ENCODE measurements at regions not wholly inside any gene's neighbourhood (a gene's known extent, or its start where the extent isn't known, plus 50 kb on each side); places are given as distances from the start of the nearest gene placed in this dataset.

DNA sequence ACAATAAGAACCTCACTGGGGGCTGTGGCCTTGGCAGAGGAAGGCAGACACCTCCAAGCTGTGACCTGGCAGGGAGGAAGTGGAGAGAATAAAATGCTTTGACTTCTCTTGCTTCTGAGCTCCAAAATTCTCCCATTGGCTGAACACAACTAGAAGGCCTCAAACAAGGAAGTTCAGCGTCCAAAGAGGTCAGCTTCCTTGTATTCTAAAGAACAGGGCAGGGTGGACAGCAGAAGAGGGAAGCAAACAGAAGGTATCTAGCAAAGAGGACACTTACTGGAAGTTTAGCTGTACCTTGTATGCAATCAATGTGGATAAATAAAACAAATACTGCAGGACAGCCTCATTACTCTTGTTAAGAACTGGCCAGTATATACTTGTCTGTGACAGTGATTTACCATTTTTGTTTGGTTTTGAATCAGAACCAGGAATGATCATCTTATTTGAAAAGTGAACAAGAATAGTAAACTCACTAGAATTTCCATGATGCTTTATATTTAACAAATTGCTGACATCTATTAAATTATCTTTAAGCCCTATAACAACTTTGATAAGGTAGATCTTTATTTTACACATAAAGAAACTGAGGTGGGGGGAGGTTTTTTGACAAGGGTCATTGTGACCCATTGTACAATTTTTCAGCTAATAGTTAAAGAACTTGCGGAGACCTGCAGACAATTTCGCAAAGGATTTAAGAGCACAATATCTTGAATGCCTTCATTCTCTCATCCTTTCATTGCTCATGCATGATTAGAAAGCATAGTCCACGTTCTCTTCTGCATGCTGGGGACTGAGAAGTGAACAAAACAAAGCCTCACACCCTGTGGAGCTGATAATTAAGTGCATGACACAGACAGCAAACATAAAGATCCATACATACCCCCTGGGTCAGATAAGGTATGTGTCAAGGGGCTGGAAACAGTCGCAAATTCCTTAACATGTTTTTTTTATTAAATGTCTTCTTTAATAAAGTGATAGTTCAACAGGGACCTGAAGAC lies 1448.0 kb downstream of the AACS start:
- Mint-ChIP-seq H3K9me3 (ENCODE audit: low read depth) (peaks cover 3% of the 10 kb centered on the region), H3K27me3 (peaks cover 4% of the 10 kb centered on the region), H3K36me3 (ENCODE audit: insufficient read depth) (no peaks in the 10 kb centered on the region), H3K27ac (no peak overlapping the region), H3K4me3 (ENCODE audit: low read depth) (no peak overlapping the region), H3K4me1 (ENCODE audit: low read depth) (peaks cover 16% of the 10 kb centered on the region)
- TF ChIP-seq, protein P1, sequence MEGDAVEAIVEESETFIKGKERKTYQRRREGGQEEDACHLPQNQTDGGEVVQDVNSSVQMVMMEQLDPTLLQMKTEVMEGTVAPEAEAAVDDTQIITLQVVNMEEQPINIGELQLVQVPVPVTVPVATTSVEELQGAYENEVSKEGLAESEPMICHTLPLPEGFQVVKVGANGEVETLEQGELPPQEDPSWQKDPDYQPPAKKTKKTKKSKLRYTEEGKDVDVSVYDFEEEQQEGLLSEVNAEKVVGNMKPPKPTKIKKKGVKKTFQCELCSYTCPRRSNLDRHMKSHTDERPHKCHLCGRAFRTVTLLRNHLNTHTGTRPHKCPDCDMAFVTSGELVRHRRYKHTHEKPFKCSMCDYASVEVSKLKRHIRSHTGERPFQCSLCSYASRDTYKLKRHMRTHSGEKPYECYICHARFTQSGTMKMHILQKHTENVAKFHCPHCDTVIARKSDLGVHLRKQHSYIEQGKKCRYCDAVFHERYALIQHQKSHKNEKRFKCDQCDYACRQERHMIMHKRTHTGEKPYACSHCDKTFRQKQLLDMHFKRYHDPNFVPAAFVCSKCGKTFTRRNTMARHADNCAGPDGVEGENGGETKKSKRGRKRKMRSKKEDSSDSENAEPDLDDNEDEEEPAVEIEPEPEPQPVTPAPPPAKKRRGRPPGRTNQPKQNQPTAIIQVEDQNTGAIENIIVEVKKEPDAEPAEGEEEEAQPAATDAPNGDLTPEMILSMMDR (IDR thresholded peaks at IDR 0.05; ENCODE audit: unreplicated experiment): no peak
- no peak for DNase-seq (ENCODE audit: low spot score, unreplicated experiment)

DNA sequence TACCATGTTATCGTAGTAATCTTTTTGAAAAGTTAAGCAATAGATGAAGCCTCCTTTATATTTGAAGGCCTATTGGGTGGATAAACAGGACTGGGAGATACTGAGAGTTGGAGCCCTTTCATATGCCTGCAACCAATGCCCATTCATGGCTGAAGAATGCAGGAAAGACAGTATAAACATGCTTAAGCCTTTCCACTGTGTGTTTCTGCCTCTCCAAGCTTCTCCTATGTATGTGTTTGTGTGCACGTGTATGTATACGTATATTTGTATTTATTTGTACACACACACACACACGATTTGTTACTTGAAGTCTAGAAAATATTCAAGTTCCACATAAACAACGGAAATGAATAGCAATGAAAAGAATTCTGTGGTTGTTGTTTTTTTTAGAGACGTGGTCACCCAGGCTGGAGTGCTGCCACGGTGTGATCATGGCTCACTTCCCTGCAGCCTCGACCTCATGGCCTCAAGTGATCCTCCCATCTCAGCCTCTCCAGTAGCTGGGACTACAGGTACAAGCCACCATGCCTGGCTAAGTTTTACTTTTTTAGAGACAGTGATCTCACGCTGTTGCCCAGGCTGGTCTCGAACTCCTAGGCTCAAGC lies 1453.5 kb downstream of the AACS start:
- no peaks in the 10 kb centered on the region for H3K4me1 Mint-ChIP-seq (ENCODE audit: low read depth)
- H3K36me3 Mint-ChIP-seq (ENCODE audit: insufficient read depth): no peaks in the 10 kb centered on the region
- TF ChIP-seq, protein P1 (IDR thresholded peaks at IDR 0.05; ENCODE audit: unreplicated experiment): no peak
- no peak overlapping the region for H3K4me3 Mint-ChIP-seq (ENCODE audit: low read depth)
- peaks cover 3% of the 10 kb centered on the region for H3K9me3 Mint-ChIP-seq (ENCODE audit: low read depth)
- H3K27me3 Mint-ChIP-seq: no peaks in the 10 kb centered on the region
- DNase-seq (ENCODE audit: low spot score, unreplicated experiment): no peak
- H3K27ac Mint-ChIP-seq: no peak overlapping the region

DNA sequence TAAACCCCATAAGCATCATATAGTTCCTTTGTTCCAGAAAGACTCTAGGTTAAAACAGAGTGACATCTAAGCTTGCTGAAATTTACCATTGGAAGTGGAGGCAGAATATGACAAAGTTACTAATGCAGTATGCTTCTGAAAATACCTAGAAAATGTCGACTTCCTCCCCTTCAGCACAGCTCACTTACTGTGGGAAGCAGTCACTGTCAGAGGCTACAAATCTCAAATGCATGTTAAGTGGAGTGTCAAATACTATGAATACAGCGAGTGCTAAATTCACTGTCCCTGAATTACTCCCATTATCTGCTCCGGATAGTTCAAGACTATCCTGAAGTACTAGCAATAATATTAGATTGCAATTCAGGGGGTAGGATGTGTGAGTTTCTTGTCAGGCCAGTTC lies 1454.6 kb downstream of the AACS start:
- H3K36me3 Mint-ChIP-seq (ENCODE audit: insufficient read depth): no peaks in the 10 kb centered on the region
- no peaks in the 10 kb centered on the region for H3K4me1 Mint-ChIP-seq (ENCODE audit: low read depth)
- no peak overlapping the region for H3K4me3 Mint-ChIP-seq (ENCODE audit: low read depth)
- DNase-seq (ENCODE audit: low spot score, unreplicated experiment): no peak
- TF ChIP-seq, protein P1 (IDR thresholded peaks at IDR 0.05; ENCODE audit: unreplicated experiment): no peak
- H3K9me3 Mint-ChIP-seq (ENCODE audit: low read depth): peaks cover 3% of the 10 kb centered on the region
- no peaks in the 10 kb centered on the region for H3K27me3 Mint-ChIP-seq
- H3K27ac Mint-ChIP-seq: no peak overlapping the region

DNA sequence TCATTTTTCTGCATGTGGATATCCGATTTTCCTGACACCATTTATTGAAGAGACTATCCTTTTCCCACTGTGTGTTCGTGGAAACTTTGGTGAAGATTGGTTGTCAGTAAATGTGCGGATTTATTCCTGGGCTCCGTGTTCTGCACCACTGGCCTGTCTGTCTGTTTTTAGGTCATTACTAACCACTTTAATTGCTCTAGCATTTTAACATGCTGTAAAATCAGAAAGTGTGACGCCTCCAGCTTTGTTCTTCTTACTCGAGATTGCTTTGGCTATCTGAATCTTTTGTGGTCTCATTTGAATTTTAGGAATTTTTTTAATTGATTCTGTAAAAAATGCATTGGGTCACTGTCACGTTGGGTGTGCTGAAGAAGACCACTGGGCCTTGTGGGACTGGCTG lies 1458.7 kb downstream of the AACS start:
- Mint-ChIP-seq H3K9me3 (ENCODE audit: low read depth) (no peaks in the 10 kb centered on the region), H3K4me1 (ENCODE audit: low read depth) (peaks cover 1% of the 10 kb centered on the region), H3K4me3 (ENCODE audit: low read depth) (no peak overlapping the region), H3K27me3 (no peaks in the 10 kb centered on the region), H3K27ac (no peak overlapping the region), H3K36me3 (ENCODE audit: insufficient read depth) (no peaks in the 10 kb centered on the region)
- TF ChIP-seq, protein P1 (IDR thresholded peaks at IDR 0.05; ENCODE audit: unreplicated experiment): no peak
- DNase-seq (ENCODE audit: low spot score, unreplicated experiment): no peak

DNA sequence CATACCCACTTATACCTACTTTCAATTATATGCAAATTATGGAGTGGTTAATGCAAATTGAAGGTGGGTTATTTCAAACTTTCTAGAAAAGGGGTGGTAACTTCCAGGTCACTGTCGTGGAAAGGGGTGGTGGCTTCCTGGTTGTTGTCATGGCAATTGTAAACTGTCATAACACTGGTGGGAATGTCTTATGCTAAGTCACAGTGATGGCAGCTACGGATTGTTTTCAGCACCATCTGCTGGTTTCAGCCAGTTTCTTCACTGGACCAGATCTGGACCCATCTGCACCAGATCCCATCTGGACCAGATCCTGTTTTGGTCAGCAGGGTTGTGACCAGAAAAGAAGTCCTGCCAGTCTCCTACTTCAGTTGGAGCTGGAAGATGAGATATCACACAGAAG lies 1469.3 kb downstream of the AACS start:
- TF ChIP-seq, protein P1 (IDR thresholded peaks at IDR 0.05; ENCODE audit: unreplicated experiment): no peak
- Mint-ChIP-seq H3K36me3 (ENCODE audit: insufficient read depth) (no peaks in the 10 kb centered on the region), H3K4me3 (ENCODE audit: low read depth) (no peak overlapping the region), H3K4me1 (ENCODE audit: low read depth) (peaks cover 4% of the 10 kb centered on the region), H3K27me3 (peaks cover 4% of the 10 kb centered on the region), H3K9me3 (ENCODE audit: low read depth) (no peaks in the 10 kb centered on the region), H3K27ac (no peak overlapping the region)
- DNase-seq (ENCODE audit: low spot score, unreplicated experiment): no peak

Data from progenitor cell of endocrine pancreas (in vitro differentiated cells).